NB4 (cell line): ENCODE measurements at regions not wholly inside any gene's neighbourhood (a gene's known extent, or its start where the extent isn't known, plus 50 kb on each side); places are given as distances from the start of the nearest gene placed in this dataset.

Source experiments
- POLR2A ChIP-seq: IDR thresholded peaks from 2 replicates; pipeline ENCODE4 v1.6.1; 2011; ENCODE audit warnings: mild to moderate bottlenecking; ENCODE audit not compliant: insufficient read length; ENCODE audit errors: extremely low read depth
- TF ChIP-seq, protein P1 (sequence below): IDR thresholded peaks from one replicate; pipeline ENCODE4 v1.5.1; 2012; ENCODE audit warnings: low read depth, low read length

DNA sequence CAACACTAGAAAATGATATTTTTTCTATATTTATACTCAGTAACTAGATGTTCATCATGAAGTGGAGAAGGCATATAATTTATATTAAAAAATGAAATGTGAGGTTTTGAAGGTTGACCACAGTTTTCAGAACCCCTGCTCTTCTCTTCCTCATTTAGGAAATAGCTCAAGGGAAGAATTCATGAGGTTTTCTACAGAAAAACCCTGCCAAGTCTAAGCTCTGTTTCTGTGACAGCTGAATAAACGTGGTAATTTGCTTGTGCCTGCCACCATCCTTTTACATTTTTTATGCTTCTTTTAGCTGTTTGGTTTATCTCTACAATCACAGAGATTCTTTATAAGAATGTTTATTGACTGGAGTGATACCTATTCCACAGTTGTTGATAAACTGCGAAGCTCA is 630.3 kb upstream of the POT1 start:
- TF ChIP-seq, protein P1, sequence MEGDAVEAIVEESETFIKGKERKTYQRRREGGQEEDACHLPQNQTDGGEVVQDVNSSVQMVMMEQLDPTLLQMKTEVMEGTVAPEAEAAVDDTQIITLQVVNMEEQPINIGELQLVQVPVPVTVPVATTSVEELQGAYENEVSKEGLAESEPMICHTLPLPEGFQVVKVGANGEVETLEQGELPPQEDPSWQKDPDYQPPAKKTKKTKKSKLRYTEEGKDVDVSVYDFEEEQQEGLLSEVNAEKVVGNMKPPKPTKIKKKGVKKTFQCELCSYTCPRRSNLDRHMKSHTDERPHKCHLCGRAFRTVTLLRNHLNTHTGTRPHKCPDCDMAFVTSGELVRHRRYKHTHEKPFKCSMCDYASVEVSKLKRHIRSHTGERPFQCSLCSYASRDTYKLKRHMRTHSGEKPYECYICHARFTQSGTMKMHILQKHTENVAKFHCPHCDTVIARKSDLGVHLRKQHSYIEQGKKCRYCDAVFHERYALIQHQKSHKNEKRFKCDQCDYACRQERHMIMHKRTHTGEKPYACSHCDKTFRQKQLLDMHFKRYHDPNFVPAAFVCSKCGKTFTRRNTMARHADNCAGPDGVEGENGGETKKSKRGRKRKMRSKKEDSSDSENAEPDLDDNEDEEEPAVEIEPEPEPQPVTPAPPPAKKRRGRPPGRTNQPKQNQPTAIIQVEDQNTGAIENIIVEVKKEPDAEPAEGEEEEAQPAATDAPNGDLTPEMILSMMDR = no peak
- no peak for TF ChIP-seq POLR2A
